Body of pancreas (tissue), 4 donors: ENCODE measurements at regions not wholly inside any gene's neighbourhood (a gene's known extent, or its start where the extent isn't known, plus 50 kb on each side); places are given as distances from the start of the nearest gene placed in this dataset.

Experiments
- ATAC-seq: fragments of 150-250 bp; one replicate; pipeline ENCODE4 v1.9.1; 2016
- DNase-seq, 4 donors: peaks; one replicate each; pipeline ENCODE4 v3.0.0-alpha.2; 2019
- H3K27ac ChIP-seq, 4 donors: fragments of 200-600 bp; sonication (generic); 1 replicate in 3 of 4; 2 replicates in 1 of 4; pipeline versions ENCODE4 v1.5.1 to v1.6.1; 2016 to 2019; ENCODE audit warnings: mild to moderate bottlenecking in 1 of 4, mixed read lengths in 1 of 4, moderate library complexity in 1 of 4
- H3K27me3 ChIP-seq, 2 donors: fragments of 200-600 bp; sonication (generic); one replicate each; pipeline ENCODE4 v1.6.0; 2016; ENCODE audit warnings: mild to moderate bottlenecking in 1 of 2
- H3K36me3 ChIP-seq, 2 donors: fragments of 200-600 bp; sonication (generic); replicated peaks in 1 of 2; 2 replicates each; pipeline ENCODE4 v1.5.1; 2016; ENCODE audit warnings: low read depth in 2 of 2; ENCODE audit not compliant: insufficient read depth in 1 of 2
- H3K4me1 ChIP-seq: fragments of 200-600 bp; sonication (generic); one replicate; pipeline ENCODE4 v1.6.0; 2016
- H3K4me3 ChIP-seq, 2 donors: fragments of 200-600 bp; sonication (generic); 1 replicate in 1 of 2; 2 replicates in 1 of 2; pipeline ENCODE4 v1.5.1; 2016 to 2019
- H3K9me3 ChIP-seq, 3 donors: fragments of 200-600 bp; sonication (generic); 1 replicate in 2 of 3; 2 replicates in 1 of 3; pipeline ENCODE4 v1.5.1; 2016
- CTCF ChIP-seq, 7 experiments: fragments of 450-650 bp in 4 of 7; fragments of 200-600 bp in 3 of 7; sonication (generic) in 3 of 7; IDR thresholded peaks; one replicate each; pipeline ENCODE4 v1.5.1; 2016 to 2019; ENCODE audit warnings: antibody characterized with exemption in 7 of 7
- POLR2A ChIP-seq, 3 donors: fragments of 450-650 bp; IDR thresholded peaks; one replicate each; pipeline ENCODE4 v1.6.1; 2016; ENCODE audit warnings: antibody characterized with exemption in 3 of 3, mild to moderate bottlenecking in 2 of 3
- WGBS, 2 donors: methylation state at CpG; one replicate each; pipeline ENCODE4 v1.1.5; 2017; 5-methylcytosine and 5-hydroxymethylcytosine counted together
- intact Hi-C: fragments of 100-400 bp; cut with DNase I; formaldehyde crosslinking; loops from one replicate; pipeline ENCODE4 v1.15.1; 2023

- 28 to 40% methylated on average over 2 of the region's 2 CpGs for WGBS, 2 donors
- TF ChIP-seq CTCF (IDR thresholded peaks at IDR 0.05) (no peak), POLR2A (IDR thresholded peaks at IDR 0.05) (no peak)
- Histone ChIP-seq H3K36me3 (no peaks in the 10 kb centered on the region), H3K4me3 (no peak overlapping the region), H3K27ac (no peak overlapping the region), H3K4me1 (no peaks in the 10 kb centered on the region), H3K9me3 (no peaks in the 10 kb centered on the region), H3K27me3 (no peaks in the 10 kb centered on the region)
- DNase-seq: no peak
- ATAC-seq: no peak
- intact Hi-C loops: no loop called here
Measured at GRCh38 chr5:26530305-26530704, 508.1 kb downstream of the CDH9 start.

- H3K27ac ChIP-seq: no peak overlapping the region
- WGBS, 2 donors: 33 to 39% methylated on average over 3 of the region's 3 CpGs
- DNase-seq (no peak), ATAC-seq (no peak)
- H3K4me3 ChIP-seq: no peak overlapping the region
- TF ChIP-seq CTCF (IDR thresholded peaks at IDR 0.05): no peak
- TF ChIP-seq POLR2A (IDR thresholded peaks at IDR 0.05): no peak
- H3K27me3 ChIP-seq: no peaks in the 10 kb centered on the region
- no peaks in the 10 kb centered on the region for H3K4me1 ChIP-seq
- H3K9me3 ChIP-seq: no peaks in the 10 kb centered on the region
- intact Hi-C loops: no loop called here
- H3K36me3 ChIP-seq: no peaks in the 10 kb centered on the region
Measured at GRCh38 chr5:26519245-26519644, 519.1 kb downstream of the CDH9 start.

- TF ChIP-seq CTCF (IDR thresholded peaks at IDR 0.05) (no peak), POLR2A (IDR thresholded peaks at IDR 0.05) (no peak)
- H3K27ac ChIP-seq: no peak overlapping the region
- no peak for DNase-seq
- no peaks in the 10 kb centered on the region for H3K4me1 ChIP-seq
- no peaks in the 10 kb centered on the region for H3K9me3 ChIP-seq
- H3K27me3 ChIP-seq: no peaks in the 10 kb centered on the region
- no peak overlapping the region for H3K4me3 ChIP-seq
- intact Hi-C loops: no loop called here
- 53 to 60% methylated on average over 5 of the region's 5 CpGs for WGBS, 2 donors
- no peak for ATAC-seq
- H3K36me3 ChIP-seq: no peaks in the 10 kb centered on the region
Measured at GRCh38 chr5:26518065-26518464, 520.3 kb downstream of the CDH9 start.

- intact Hi-C loops: no loop called here
- no peak for TF ChIP-seq POLR2A (IDR thresholded peaks at IDR 0.05)
- no peak for TF ChIP-seq CTCF (IDR thresholded peaks at IDR 0.05)
Measured at GRCh38 chr5:26498972-26499371, 539.4 kb downstream of the CDH9 start.

GRCh38 chr5:26495437-26495836 lies 542.9 kb downstream of the CDH9 start:
- Histone ChIP-seq H3K27ac (no peak overlapping the region), H3K27me3 (no peaks in the 10 kb centered on the region), H3K36me3 (no peaks in the 10 kb centered on the region), H3K4me1 (no peaks in the 10 kb centered on the region), H3K4me3 (no peak overlapping the region), H3K9me3 (no peaks in the 10 kb centered on the region)
- DNase-seq (no peak), ATAC-seq (no peak)
- intact Hi-C loops: no loop called here
- TF ChIP-seq POLR2A (IDR thresholded peaks at IDR 0.05) (no peak), CTCF (IDR thresholded peaks at IDR 0.05) (no peak)
- 25 to 28% methylated on average over 2 of the region's 2 CpGs for WGBS, 2 donors

More at GRCh38 chr5:26498972-26499371, 539.4 kb downstream of the CDH9 start:
- Histone ChIP-seq H3K9me3 (no peaks in the 10 kb centered on the region), H3K27ac (no peak overlapping the region), H3K36me3 (no peaks in the 10 kb centered on the region), H3K4me3 (no peak overlapping the region), H3K4me1 (no peaks in the 10 kb centered on the region), H3K27me3 (no peaks in the 10 kb centered on the region)
- 31 to 32% methylated on average over 5 of the region's 5 CpGs for WGBS, 2 donors
- DNase-seq (no peak), ATAC-seq (no peak)
